Hindlimb muscle (tissue), 1 donor: ENCODE measurements at regions not wholly inside any gene's neighbourhood (a gene's known extent, or its start where the extent isn't known, plus 50 kb on each side); places are given as distances from the start of the nearest gene placed in this dataset.
A peak's percentile ranks its signal among the peaks of the same experiment; 100 is the strongest.

Source experiments
- DNase-seq: peaks from one replicate; pipeline ENCODE4 v3.0.0-alpha.2; 2013

DNA sequence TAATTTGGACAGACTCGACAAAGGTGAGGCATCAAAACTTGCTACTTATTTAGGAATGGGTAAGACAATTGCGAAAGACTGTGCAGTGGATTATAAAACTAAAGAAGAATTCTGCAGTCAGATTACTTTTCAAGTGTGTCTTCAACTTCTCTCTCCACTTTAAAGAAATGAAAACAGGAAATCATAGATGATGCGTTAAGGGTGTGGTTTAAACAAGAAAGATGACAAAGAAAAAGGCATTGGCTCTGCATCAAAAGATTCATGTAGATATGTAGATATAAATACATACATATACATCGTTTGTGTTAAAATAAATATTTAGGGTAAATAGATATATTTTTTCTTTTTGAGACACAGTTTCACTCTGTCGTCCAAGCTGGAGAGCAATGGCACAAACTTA is 74.6 kb upstream of the PARP11 start:
- DNase-seq = no peak

DNA sequence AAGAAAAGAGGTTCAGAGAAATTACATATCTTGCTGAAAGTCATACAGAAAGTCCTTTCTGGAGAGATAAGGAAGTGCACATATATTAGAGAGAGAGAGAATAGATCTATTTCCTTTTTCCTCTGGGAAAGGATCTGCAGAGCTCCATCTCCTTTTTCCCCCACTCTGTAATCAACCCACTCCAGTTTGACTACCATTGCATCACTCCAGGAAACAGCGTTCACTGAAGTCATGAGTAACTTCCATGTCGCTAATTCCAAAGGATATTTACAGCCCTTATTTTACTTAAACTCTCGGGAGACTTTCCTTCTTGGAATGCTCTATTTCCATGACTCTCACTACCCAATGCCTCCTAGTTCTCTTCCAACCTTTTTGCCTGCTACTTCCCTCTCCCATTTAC is 72.5 kb upstream of the PARP11 start:
- DNase-seq = no peak

DNA sequence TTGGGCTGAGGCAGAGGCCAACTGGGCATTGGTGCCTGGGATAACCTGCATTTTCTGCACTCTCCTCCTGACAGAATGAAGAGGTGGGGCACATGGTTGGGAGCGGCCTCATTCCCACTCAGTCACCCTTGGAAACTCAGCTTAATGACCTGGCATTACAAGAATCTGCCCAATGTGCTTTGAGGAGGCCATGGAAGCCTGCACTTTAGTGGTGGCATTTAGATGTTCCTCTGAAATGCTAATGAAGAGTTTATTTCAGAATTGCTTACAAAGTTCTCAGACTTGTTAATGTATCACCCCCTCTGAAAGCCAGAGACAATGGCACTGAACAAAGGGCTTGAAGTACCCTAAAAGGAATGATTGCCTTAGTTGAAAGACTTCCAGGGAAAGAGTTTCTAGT is 71.4 kb upstream of the PARP11 start:
- no peak for DNase-seq

DNA sequence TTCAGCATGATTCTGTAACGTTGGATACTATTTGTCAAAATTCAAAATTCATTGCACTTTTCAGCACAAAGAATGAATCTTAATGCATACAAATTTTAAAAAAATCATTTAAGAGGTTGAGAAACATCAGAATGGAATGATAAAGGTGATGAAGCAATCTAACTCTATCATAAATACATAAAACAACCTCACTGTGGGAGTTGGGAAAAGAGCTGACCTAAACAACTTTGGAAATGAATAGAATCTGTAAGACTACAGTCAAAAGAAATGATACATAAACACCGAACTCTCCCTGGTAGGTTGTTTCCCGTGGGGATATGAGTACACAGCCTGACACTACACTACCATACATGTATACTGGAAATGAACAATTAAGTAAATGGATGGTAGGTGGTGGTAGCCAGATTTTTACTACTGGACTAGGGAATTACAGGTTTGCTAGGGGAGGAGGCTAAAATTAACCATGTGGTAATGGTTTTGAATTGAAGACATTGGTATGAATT is 64.9 kb upstream of the PARP11 start:
- DNase-seq = no peak

DNA sequence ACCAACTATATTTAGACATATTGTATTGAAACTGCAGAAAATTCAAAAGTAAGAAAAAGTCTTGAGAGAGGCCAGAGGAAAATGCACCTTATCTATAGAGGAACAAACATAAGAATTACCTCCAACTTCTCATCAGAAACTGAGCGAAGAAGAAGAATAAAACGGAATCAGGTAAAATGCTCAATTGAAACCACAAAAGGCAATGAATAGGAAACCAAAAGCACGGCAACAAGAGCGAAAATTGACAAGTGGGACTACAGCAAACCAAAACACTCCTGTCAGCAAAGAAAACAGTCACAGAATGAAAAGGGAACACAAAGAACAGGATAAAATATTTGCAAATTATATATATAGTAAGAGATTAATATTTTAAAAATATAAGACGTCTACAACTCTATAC is 61.9 kb upstream of the PARP11 start:
- no peak for DNase-seq

DNA sequence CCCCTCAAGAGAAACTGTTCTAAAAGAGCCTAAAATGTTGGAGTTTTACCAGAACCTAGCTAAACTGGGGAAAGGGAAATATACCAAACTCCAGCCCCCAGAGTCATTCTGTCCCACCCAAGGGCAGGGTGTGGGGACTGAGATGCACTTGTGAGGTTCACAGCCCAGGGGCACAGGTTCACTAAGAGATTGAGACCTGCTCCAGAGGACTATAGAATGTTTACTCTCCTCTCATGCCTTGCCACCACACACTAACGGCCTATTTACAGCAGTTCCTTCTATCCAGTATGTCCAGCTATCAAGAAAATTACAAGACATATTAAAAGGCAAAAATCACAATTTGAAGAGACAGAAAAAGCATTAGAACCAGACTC is 60.6 kb upstream of the PARP11 start:
- DNase-seq = no peak

DNA sequence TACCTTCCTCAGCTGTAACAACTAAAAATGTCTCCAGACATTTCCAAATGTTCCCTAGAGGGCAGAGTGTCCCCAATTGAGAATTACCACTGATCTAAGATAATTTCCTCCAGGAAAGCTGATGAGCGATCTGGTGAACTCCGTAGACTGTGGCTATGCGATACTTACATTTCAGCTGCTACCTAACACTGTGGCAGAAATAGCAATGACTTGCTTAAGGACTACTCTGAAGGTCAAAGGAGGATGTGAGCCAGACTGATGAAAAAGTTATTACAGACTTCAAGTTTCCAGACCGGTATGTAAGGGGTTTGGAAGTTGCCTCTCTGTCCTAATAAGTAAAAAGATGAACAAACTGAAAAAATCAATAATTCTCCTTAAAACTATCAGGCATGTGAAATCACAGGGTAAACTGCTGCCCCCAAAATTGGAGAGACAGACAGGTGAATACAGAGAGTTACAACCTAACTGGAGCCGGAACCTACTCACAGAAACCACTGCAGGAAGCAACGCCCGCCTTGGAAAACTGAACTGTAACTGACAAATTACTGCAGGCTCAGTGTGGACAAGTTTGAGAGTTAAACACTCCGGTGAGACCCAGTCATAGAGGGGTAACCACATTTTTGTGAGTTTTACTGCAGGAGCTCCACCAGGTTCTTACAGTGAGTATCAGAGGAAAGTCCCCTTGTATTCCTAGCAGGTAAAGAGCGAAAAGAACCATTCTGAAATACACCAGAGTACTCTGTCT is 60.0 kb upstream of the PARP11 start:
- no peak for DNase-seq

DNA sequence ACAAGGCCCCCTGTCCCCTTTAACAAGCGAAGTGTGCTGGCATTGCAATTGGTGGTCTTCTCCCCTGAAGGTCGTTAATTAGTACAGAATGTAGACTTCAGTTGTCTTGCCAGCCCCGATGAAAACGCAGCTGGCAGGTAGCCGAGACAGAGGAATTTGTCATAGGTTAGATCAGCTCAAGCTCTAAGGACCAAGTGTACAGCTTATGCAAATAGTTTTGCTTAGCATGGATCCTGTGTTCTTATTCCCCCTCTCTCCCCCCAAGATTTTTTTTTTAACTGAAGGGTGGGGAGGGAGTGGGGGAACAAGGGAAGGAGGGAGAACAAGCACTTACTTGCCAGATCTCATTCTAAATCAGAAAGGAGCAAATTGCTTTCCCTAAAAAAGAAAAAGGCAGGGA is 58.6 kb upstream of the PARP11 start:
- DNase-seq = peak; percentile 16

DNA sequence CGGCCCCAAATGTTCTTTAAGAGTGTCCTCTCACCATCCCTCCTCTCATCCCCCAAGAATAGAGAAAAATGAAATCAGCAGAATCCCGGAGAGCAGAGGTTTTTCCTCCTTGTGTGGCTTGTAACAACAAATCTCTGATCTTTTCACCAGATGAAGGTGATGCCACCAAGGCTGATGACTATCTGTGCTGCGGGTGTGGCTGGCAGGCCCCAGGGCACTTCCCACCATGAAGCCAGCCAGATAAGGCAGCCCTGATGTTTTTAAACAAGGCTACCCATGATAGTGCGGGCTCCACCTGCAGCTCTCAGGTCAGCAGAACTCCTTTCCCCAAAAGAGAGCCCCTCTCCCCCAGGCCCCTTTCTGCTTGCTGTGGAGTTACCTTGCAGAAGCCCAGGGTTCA is 58.0 kb upstream of the PARP11 start:
- DNase-seq = no peak

DNA sequence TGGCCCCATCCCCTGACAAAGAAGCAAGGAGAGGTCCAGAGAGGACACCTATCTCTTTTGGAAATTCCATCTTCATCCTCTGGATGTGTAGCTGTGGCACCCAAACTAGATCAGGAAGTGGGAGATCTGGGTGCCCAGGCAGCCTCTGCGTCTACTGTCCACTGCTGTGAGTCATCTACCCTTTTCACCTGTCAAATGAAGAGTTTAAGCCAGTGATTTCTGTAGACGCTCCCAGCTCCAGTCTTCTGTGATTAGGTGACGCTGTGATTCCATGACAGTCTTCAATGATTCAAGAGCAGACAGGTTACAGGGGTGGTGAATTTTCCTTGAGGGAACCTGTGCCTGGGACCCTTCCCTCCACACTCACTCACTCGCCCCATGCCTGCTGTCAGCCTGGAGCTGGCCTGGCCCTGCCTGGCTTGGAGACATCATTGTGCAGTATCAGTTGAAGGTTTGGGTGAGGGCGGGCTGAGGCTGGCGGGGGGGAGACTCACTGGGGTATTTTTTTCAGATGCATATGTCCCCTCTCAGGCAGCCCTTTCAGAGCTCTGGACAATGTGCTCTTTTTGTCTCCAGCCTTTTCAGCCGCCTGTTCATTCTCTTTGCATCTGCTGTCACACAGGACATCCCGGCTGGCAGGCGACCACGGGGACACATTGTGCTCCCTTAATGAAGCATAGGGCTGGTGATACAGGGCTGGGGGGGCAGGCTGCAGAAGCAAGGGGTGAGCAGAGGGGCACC is 56.8 kb upstream of the PARP11 start:
- DNase-seq = no peak

DNA sequence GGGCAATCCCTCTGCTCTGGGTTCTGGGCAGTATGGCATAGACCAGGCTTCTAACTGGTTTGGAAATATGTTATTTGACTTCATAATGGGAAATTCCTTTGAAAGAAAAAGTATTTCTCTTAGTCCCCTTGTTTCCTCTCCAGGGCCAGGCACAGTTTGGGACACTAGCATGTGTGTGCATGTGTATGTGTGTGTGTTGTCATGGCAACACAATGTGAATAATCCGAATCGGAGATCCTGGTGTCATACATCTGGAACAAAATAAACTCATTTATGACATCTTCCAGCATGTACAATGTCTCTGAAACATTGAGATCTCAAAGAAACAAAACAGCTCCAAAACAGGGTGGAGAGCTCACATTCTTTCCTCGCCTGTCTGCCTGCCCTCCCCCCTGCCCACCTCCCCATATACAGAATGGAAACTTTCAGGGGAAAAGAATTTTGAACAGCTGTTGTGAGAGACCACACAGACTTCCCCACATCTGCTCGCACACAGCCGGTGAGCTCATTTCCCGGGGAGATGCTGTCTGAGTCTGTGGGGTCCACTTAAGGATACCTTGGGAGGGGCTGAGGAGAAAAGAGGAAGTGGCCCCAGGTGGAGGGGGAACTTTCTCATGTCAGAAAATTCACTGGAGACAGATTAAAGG is 55.5 kb upstream of the PARP11 start:
- peak; percentile 82 for DNase-seq

DNA sequence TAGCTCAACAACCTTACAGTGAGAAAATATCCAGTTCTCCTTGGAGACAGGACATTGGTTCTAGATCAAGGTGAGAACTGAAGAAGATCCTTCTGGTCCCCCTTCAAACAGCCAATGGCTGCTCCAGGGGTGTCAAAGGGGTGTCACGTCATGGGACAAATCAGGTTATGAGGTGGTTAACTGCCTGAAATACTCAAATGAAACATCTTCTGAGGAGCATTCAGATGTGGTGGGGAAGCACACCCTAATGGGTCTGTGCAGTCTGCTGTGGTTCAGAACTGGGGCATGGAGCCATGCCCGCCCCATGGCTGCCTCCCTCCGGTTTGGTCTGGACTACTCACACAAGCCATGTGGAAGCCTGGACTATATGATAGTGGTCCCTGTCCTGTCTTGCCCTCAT is 52.4 kb upstream of the PARP11 start:
- DNase-seq = no peak

DNA sequence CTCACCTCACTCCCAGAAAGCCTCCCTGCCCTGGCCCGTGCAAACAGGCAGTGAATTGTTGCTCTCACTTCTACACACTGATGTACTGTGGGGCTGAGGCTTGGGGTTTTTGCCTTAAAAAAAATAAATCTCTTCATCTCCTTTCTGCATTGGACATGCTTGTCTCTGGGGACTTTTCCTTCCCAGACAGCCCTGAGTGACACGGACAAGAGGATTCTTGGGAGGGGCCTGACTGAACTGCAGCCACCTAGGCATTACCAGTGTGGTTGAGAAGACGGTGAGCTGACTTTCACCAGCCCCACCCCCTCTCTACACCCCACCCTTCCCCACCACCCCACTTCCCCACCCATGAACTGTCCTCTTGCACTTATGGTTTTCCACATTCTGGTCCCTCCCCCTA is 51.6 kb upstream of the PARP11 start:
- DNase-seq = no peak

DNA sequence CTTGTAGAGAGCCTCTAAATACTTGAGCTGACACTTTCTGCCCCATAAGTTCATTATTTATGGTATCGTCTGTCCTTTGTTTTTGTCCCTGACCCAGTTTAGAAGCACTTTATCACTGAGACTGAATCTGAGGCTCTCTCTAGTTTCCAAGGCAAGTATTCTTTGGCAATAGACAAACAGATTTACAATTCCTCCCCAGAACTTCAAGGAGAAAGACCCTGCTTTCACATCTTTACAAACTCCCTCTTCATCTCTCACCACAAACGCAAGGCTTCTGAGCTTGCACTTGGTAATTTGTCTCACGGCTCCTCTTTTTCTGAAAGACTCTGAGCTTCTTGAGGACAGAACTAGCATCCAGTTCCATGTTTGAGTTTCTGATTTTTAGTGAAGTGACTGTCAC is 49.8 kb upstream of the PARP11 start:
- no peak for DNase-seq
